ENCODE measurements at regions not wholly inside any gene's neighbourhood (a gene's known extent, or its start where the extent isn't known, plus 50 kb on each side); places are given as distances from the start of the nearest gene placed in this dataset.

GRCh38 chr15:97706059-97706458 lies 254.4 kb upstream of the ARRDC4 start:
- Histone ChIP-seq H3K4me2 (no peak overlapping the region), H3K4me1 (no peaks in the 10 kb centered on the region), H4K20me1 (no peaks in the 10 kb centered on the region), H3K27me3 (no peaks in the 10 kb centered on the region), H3K9me3 (replicated peaks in 1 of 11) (no peaks in the 10 kb centered on the region), H3K4me3 (no peak overlapping the region), H3K9ac (no peak overlapping the region), H3K27ac (no peak overlapping the region), H3K36me3 (no peaks in the 10 kb centered on the region)
- no peak for TF ChIP-seq Cebpa-rat (IDR thresholded peaks at IDR 0.05)

GRCh38 chr15:97708252-97708651 lies 252.3 kb upstream of the ARRDC4 start:
- Histone ChIP-seq H3K4me1 (no peaks in the 10 kb centered on the region), H3K36me3 (no peaks in the 10 kb centered on the region), H4K20me1 (no peaks in the 10 kb centered on the region), H3K27ac (no peak overlapping the region), H3K9me3 (replicated peaks in 1 of 11) (no peaks in the 10 kb centered on the region), H3K27me3 (no peaks in the 10 kb centered on the region), H3K4me3 (no peak overlapping the region), H3K4me2 (no peak overlapping the region), H3K9ac (no peak overlapping the region)
- no peak for TF ChIP-seq Cebpa-rat (IDR thresholded peaks at IDR 0.05)

GRCh38 chr15:97712530-97712929 lies 248.0 kb upstream of the ARRDC4 start:
- Histone ChIP-seq H4K20me1 (no peaks in the 10 kb centered on the region), H3K27me3 (no peaks in the 10 kb centered on the region), H3K9me3 (replicated peaks in 1 of 11) (no peaks in the 10 kb centered on the region), H3K4me3 (no peak overlapping the region), H3K9ac (no peak overlapping the region), H3K4me2 (no peak overlapping the region), H3K27ac (no peak overlapping the region), H3K36me3 (no peaks in the 10 kb centered on the region), H3K4me1 (no peaks in the 10 kb centered on the region)
- TF ChIP-seq Cebpa-rat (IDR thresholded peaks at IDR 0.05): no peak

- Histone ChIP-seq H3K36me3 (no peaks in the 10 kb centered on the region), H3K4me3 (no peak overlapping the region), H3K9ac (no peak overlapping the region), H4K20me1 (no peaks in the 10 kb centered on the region), H3K27ac (no peak overlapping the region), H3K27me3 (no peaks in the 10 kb centered on the region), H3K9me3 (replicated peaks in 1 of 11) (peaks cover 0 to 20% (median 12%) of the 10 kb centered on the region in 11 experiments; a peak in 17 of 22 replicates), H3K4me2 (no peak overlapping the region), H3K4me1 (no peaks in the 10 kb centered on the region)
- no peak for TF ChIP-seq Cebpa-rat (IDR thresholded peaks at IDR 0.05)
Measured at GRCh38 chr15:97717806-97718205, 242.7 kb upstream of the ARRDC4 start.

GRCh38 chr15:97718509-97718908 lies 242.0 kb upstream of the ARRDC4 start:
- H3K4me2 ChIP-seq: no peak overlapping the region
- no peak overlapping the region for H3K27ac ChIP-seq
- H3K4me1 ChIP-seq: no peaks in the 10 kb centered on the region
- H3K9ac ChIP-seq: no peak overlapping the region
- H3K27me3 ChIP-seq: no peaks in the 10 kb centered on the region
- TF ChIP-seq Cebpa-rat (IDR thresholded peaks at IDR 0.05): no peak
- no peaks in the 10 kb centered on the region for H4K20me1 ChIP-seq
- H3K36me3 ChIP-seq: no peaks in the 10 kb centered on the region
- H3K9me3 ChIP-seq (replicated peaks in 1 of 11): peaks cover 0 to 25% (median 12%) of the 10 kb centered on the region in 11 experiments; a peak in 17 of 22 replicates
- H3K4me3 ChIP-seq: no peak overlapping the region

GRCh38 chr15:97728791-97729190 lies 231.7 kb upstream of the ARRDC4 start:
- no peak overlapping the region for H3K4me3 ChIP-seq
- TF ChIP-seq Cebpa-rat (IDR thresholded peaks at IDR 0.05): no peak
- no peaks in the 10 kb centered on the region for H3K9me3 ChIP-seq (replicated peaks in 1 of 11)
- H4K20me1 ChIP-seq: no peaks in the 10 kb centered on the region
- no peaks in the 10 kb centered on the region for H3K27me3 ChIP-seq
- no peaks in the 10 kb centered on the region for H3K4me1 ChIP-seq
- no peak overlapping the region for H3K4me2 ChIP-seq
- no peak overlapping the region for H3K27ac ChIP-seq
- no peak overlapping the region for H3K9ac ChIP-seq
- no peaks in the 10 kb centered on the region for H3K36me3 ChIP-seq

- no peak overlapping the region for H3K4me2 ChIP-seq
- no peaks in the 10 kb centered on the region for H4K20me1 ChIP-seq
- H3K27me3 ChIP-seq: no peaks in the 10 kb centered on the region
- H3K4me3 ChIP-seq: no peak overlapping the region
- TF ChIP-seq Cebpa-rat (IDR thresholded peaks at IDR 0.05): no peak
- H3K9ac ChIP-seq: no peak overlapping the region
- H3K36me3 ChIP-seq: no peaks in the 10 kb centered on the region
- H3K4me1 ChIP-seq: no peaks in the 10 kb centered on the region
- no peak overlapping the region for H3K27ac ChIP-seq
- no peaks in the 10 kb centered on the region for H3K9me3 ChIP-seq (replicated peaks in 1 of 11)
Measured at GRCh38 chr15:97729270-97729669, 231.2 kb upstream of the ARRDC4 start.

- Histone ChIP-seq H3K36me3 (no peaks in the 10 kb centered on the region), H3K9me3 (replicated peaks in 1 of 11) (no peaks in the 10 kb centered on the region)
- TF ChIP-seq Cebpa-rat (IDR thresholded peaks at IDR 0.05): no peak
Measured at GRCh38 chr15:97730315-97730714, 230.2 kb upstream of the ARRDC4 start.

GRCh38 chr15:97731859-97732258 lies 228.6 kb upstream of the ARRDC4 start:
- Histone ChIP-seq H3K4me1 (no peaks in the 10 kb centered on the region), H3K9ac (no peak overlapping the region), H3K4me2 (no peak overlapping the region), H3K27ac (no peak overlapping the region), H4K20me1 (no peaks in the 10 kb centered on the region), H3K36me3 (no peaks in the 10 kb centered on the region), H3K27me3 (no peaks in the 10 kb centered on the region), H3K4me3 (no peak overlapping the region), H3K9me3 (replicated peaks in 1 of 11) (no peaks in the 10 kb centered on the region)
- TF ChIP-seq Cebpa-rat (IDR thresholded peaks at IDR 0.05): no peak

More at GRCh38 chr15:97730315-97730714, 230.2 kb upstream of the ARRDC4 start:
- Histone ChIP-seq H3K4me1 (no peaks in the 10 kb centered on the region), H3K9ac (no peak overlapping the region), H3K4me3 (no peak overlapping the region), H3K27ac (no peak overlapping the region), H3K27me3 (no peaks in the 10 kb centered on the region), H4K20me1 (no peaks in the 10 kb centered on the region), H3K4me2 (no peak overlapping the region)

- Histone ChIP-seq H3K36me3 (no peaks in the 10 kb centered on the region), H3K9me3 (replicated peaks in 1 of 11) (no peaks in the 10 kb centered on the region), H4K20me1 (no peaks in the 10 kb centered on the region), H3K4me1 (no peaks in the 10 kb centered on the region), H3K9ac (no peak overlapping the region), H3K27me3 (no peaks in the 10 kb centered on the region), H3K4me2 (no peak overlapping the region), H3K27ac (no peak overlapping the region), H3K4me3 (no peak overlapping the region)
- TF ChIP-seq Cebpa-rat (IDR thresholded peaks at IDR 0.05): no peak
Measured at GRCh38 chr15:97733373-97733772, 227.1 kb upstream of the ARRDC4 start.

GRCh38 chr15:97736748-97737147 lies 223.8 kb upstream of the ARRDC4 start:
- no peaks in the 10 kb centered on the region for H3K4me1 ChIP-seq
- H3K27ac ChIP-seq: no peak overlapping the region
- no peaks in the 10 kb centered on the region for H3K9me3 ChIP-seq (replicated peaks in 1 of 11)
- no peaks in the 10 kb centered on the region for H3K27me3 ChIP-seq
- TF ChIP-seq Cebpa-rat (IDR thresholded peaks at IDR 0.05): no peak
- no peaks in the 10 kb centered on the region for H3K36me3 ChIP-seq
- H3K9ac ChIP-seq: no peak overlapping the region
- H3K4me2 ChIP-seq: no peak overlapping the region
- H3K4me3 ChIP-seq: no peak overlapping the region
- no peaks in the 10 kb centered on the region for H4K20me1 ChIP-seq

Data from BLaER1 treated with 17β-estradiol and CSF1 and Interleukin-3, amounts not matched to agents 10 nM and 100 nM (cell line).